ENCODE measurements at regions not wholly inside any gene's neighbourhood (a gene's known extent, or its start where the extent isn't known, plus 50 kb on each side); places are given as distances from the start of the nearest gene placed in this dataset.

DNA sequence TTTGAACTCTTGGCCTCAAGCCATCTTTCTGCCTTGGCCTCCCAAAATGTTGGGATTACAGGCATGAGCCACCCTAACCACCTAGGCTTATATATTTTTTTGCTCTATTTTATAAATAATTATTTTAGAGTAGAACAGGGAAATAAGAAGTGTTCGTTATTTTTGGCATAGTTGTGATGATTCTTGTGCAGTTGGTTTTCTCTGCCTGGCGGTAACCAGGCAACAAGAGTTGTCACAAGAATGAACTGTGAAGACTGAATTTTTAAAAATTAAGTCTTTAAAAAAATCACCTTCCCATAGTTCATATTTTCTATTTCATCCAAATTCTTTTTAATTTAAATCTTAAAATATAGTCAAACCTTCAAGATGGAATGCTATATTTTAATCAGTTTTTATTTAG lies 310.2 kb downstream of the ARL6IP6 start:
- TF ChIP-seq CTCF (IDR thresholded peaks at IDR 0.05) (no peak), POLR2A (IDR thresholded peaks at IDR 0.05) (no peak), POLR2AphosphoS5 (IDR thresholded peaks at IDR 0.05) (no peak), EP300 (IDR thresholded peaks at IDR 0.05; ENCODE audit: low read depth) (no peak)
